Mucosa of descending colon (tissue), 3 donors: ENCODE measurements at regions not wholly inside any gene's neighbourhood (a gene's known extent, or its start where the extent isn't known, plus 50 kb on each side); places are given as distances from the start of the nearest gene placed in this dataset.
"Not testable (repeated sequence)": the region's sequence is repeated elsewhere in the genome, so short reads cannot be mapped to it uniquely, and the experiment has no call there.

Experiments used
- ATAC-seq: fragments of 200-7000 bp; cut with Tn5 transposase; one replicate; pipeline ENCODE4 v1.9.1; 2020; ENCODE audit warnings: mild to moderate bottlenecking, moderate library complexity
- DNase-seq, 3 donors: peaks; one replicate each; pipeline ENCODE4 v3.0.0-alpha.2; 2020
- H3K36me3 ChIP-seq: fragments of 200-600 bp; one replicate; pipeline ENCODE4 v1.8.0; 2021; ENCODE audit warnings: low read depth, mild to moderate bottlenecking
- H3K4me1 ChIP-seq: fragments of 200-600 bp; one replicate; pipeline ENCODE4 v1.8.0; 2021; ENCODE audit warnings: low read depth, mild to moderate bottlenecking
- H3K4me3 ChIP-seq: fragments of 200-600 bp; one replicate; pipeline ENCODE4 v1.8.0; 2021; ENCODE audit warnings: mild to moderate bottlenecking
- H3K9me3 ChIP-seq: fragments of 200-600 bp; one replicate; pipeline ENCODE4 v1.8.0; 2021; ENCODE audit warnings: mild to moderate bottlenecking
- CTCF ChIP-seq: fragments of 200-600 bp; IDR thresholded peaks from one replicate; pipeline ENCODE4 v1.8.0; 2022; ENCODE audit warnings: antibody characterized with exemption, mild to moderate bottlenecking
- intact Hi-C, 2 donors: fragments of 100-400 bp; cut with DNase I in 1 of 2; cut with micrococcal nuclease in 1 of 2; formaldehyde crosslinking; loops; one replicate each; pipeline versions ENCODE4 v1.11.0 to v1.11.1; 2022; cut with DNase I, micrococcal nuclease
- donor health status: DM: no; HTN: no; CAD: no; lungs with moderate emphysema.
- donor health status: DM: no; HTN: no; CAD: no.
- donor health status: DM: no; HTN: yes; CAD: no.

GRCh38 chr21:9763306-9763705 is 758.1 kb upstream of the TPTE start:
- intact Hi-C loops: no loop called here
- Histone ChIP-seq H3K9me3 (peaks cover 90% of the 10 kb centered on the region), H3K4me3 (no peak overlapping the region), H3K4me1 (no peaks in the 10 kb centered on the region), H3K36me3 (no peaks in the 10 kb centered on the region)
- no peak for TF ChIP-seq CTCF
- ATAC-seq (no peak), DNase-seq (no peak)

GRCh38 chr21:9763807-9764206 is 757.6 kb upstream of the TPTE start:
- intact Hi-C loops: no loop called here
- H3K4me1 ChIP-seq: no peaks in the 10 kb centered on the region
- DNase-seq: no peak
- H3K9me3 ChIP-seq: peaks cover 90% of the 10 kb centered on the region
- ATAC-seq: no peak
- H3K4me3 ChIP-seq: no peak overlapping the region
- no peaks in the 10 kb centered on the region for H3K36me3 ChIP-seq
- no peak for TF ChIP-seq CTCF

GRCh38 chr21:9764294-9764693 is 757.1 kb upstream of the TPTE start:
- DNase-seq, ATAC-seq, H3K36me3 ChIP-seq, intact Hi-C loops, H3K4me3 ChIP-seq, H3K4me1 ChIP-seq: not testable (repeated sequence)
- peaks cover 90% of the 10 kb centered on the region for H3K9me3 ChIP-seq

- intact Hi-C loops, H3K4me1 ChIP-seq, ATAC-seq, H3K4me3 ChIP-seq, DNase-seq, H3K36me3 ChIP-seq: not testable (repeated sequence)
- H3K9me3 ChIP-seq: peaks cover 89% of the 10 kb centered on the region
Measured at GRCh38 chr21:9765538-9765937, 755.8 kb upstream of the TPTE start.

GRCh38 chr21:9766890-9767591 is 754.3 kb upstream of the TPTE start:
- ATAC-seq: peak; percentile 9
- intact Hi-C loops, H3K36me3 ChIP-seq, DNase-seq, H3K4me3 ChIP-seq, H3K4me1 ChIP-seq: not testable (repeated sequence)
- H3K9me3 ChIP-seq: peaks cover 90% of the 10 kb centered on the region

- Histone ChIP-seq H3K36me3 (no peaks in the 10 kb centered on the region), H3K9me3 (peaks cover 90% of the 10 kb centered on the region), H3K4me3 (no peak overlapping the region), H3K4me1 (no peaks in the 10 kb centered on the region)
- ATAC-seq (no peak), DNase-seq (no peak)
- intact Hi-C loops: no loop called here
- no peak for TF ChIP-seq CTCF
Measured at GRCh38 chr21:9767592-9768375, 753.6 kb upstream of the TPTE start.

- ATAC-seq: not testable (repeated sequence)
Measured at GRCh38 chr21:9768376-9769130, 752.8 kb upstream of the TPTE start.

GRCh38 chr21:9769131-9769498 is 752.3 kb upstream of the TPTE start:
- ATAC-seq, intact Hi-C loops: not testable (repeated sequence)

More at GRCh38 chr21:9768376-9769130, 752.8 kb upstream of the TPTE start:
- H3K4me3 ChIP-seq, H3K4me1 ChIP-seq, H3K36me3 ChIP-seq, intact Hi-C loops, DNase-seq: not testable (repeated sequence)
- peaks cover 90% of the 10 kb centered on the region for H3K9me3 ChIP-seq

GRCh38 chr21:9769718-9770690 is 751.4 kb upstream of the TPTE start:
- DNase-seq, ATAC-seq, H3K4me3 ChIP-seq, H3K4me1 ChIP-seq, H3K36me3 ChIP-seq, intact Hi-C loops: not testable (repeated sequence)
- peaks cover 92% of the 10 kb centered on the region for H3K9me3 ChIP-seq

More at GRCh38 chr21:9769131-9769498, 752.3 kb upstream of the TPTE start:
- not testable (repeated sequence) for H3K36me3 ChIP-seq, DNase-seq, H3K4me3 ChIP-seq, H3K4me1 ChIP-seq
- peaks cover 90% of the 10 kb centered on the region for H3K9me3 ChIP-seq
